PFSK-1 (cell line): ENCODE measurements at regions not wholly inside any gene's neighbourhood (a gene's known extent, or its start where the extent isn't known, plus 50 kb on each side); places are given as distances from the start of the nearest gene placed in this dataset.

Experiments
- POLR2AphosphoS5 ChIP-seq: IDR thresholded peaks from 2 replicates; pipeline ENCODE4 v1.6.1; 2012; ENCODE audit warnings: low read depth, mild to moderate bottlenecking, control low read depth, low read length, moderate library complexity
- REST ChIP-seq, 2 experiments: IDR thresholded peaks; 2 replicates each; pipeline versions ENCODE4 v1.6.1 to v1.8.0; 2011 to 2012; ENCODE audit warnings: low read depth in 2 of 2, low read length in 2 of 2, control low read depth in 1 of 2, inconsistent platforms in 1 of 2, mild to moderate bottlenecking in 1 of 2, moderate library complexity in 1 of 2; ENCODE audit not compliant: insufficient read depth in 1 of 2
- TAF1 ChIP-seq: IDR thresholded peaks from 2 replicates; pipeline ENCODE4 v1.6.1; 2012; ENCODE audit warnings: low read length, control low read depth, borderline replicate concordance; ENCODE audit not compliant: insufficient read depth

- TF ChIP-seq POLR2AphosphoS5 = no peak
- no peak for TF ChIP-seq TAF1
- TF ChIP-seq REST (IDR thresholded peaks at IDR 0.05; ENCODE audit: insufficient read depth in 1 of 2, low read depth in 2 of 2, low read length in 2 of 2) = no peak
Measured at GRCh38 chr7:132053871-132054270, 497.4 kb upstream of the PODXL start.
